CD14-positive monocyte (primary cell): ENCODE measurements at regions not wholly inside any gene's neighbourhood (a gene's known extent, or its start where the extent isn't known, plus 50 kb on each side); places are given as distances from the start of the nearest gene placed in this dataset.

Experiments
- DNase-seq, 3 donors: peaks; one replicate each; pipeline ENCODE4 v3.0.0-alpha.2; 2011 to 2022
- H2AFZ ChIP-seq: 2 replicates; pipeline ENCODE4 v1.6.0; 2012; ENCODE audit warnings: mild to moderate bottlenecking, low read depth, low read length, inconsistent platforms; ENCODE audit not compliant: insufficient read depth, poor library complexity, severe bottlenecking
- H3K27ac ChIP-seq, 2 donors: 1 replicate in 1 of 2; 2 replicates in 1 of 2; pipeline ENCODE4 v1.5.1; 2012 to 2013; ENCODE audit warnings: low read length in 2 of 2, control low read depth in 1 of 2, inconsistent platforms in 1 of 2, low read depth in 1 of 2, mild to moderate bottlenecking in 1 of 2
- H3K27me3 ChIP-seq, 2 donors: one replicate each; pipeline versions ENCODE4 v1.6.0 to v1.6.1; 2011 to 2013; ENCODE audit warnings: low read length in 2 of 2; ENCODE audit not compliant: control insufficient read depth in 2 of 2, insufficient read depth in 2 of 2
- H3K36me3 ChIP-seq, 2 donors: replicated peaks in 1 of 2; 1 replicate in 1 of 2; 2 replicates in 1 of 2; pipeline versions ENCODE4 v1.5.1 to v1.6.1; 2012 to 2013; ENCODE audit warnings: low read length in 2 of 2, control low read depth in 1 of 2, inconsistent platforms in 1 of 2, mild to moderate bottlenecking in 1 of 2; ENCODE audit not compliant: insufficient read depth in 2 of 2, control insufficient read depth in 1 of 2
- H3K4me1 ChIP-seq, 2 donors: 1 replicate in 1 of 2; 2 replicates in 1 of 2; pipeline versions ENCODE4 v1.5.1 to v1.6.1; 2012 to 2013; ENCODE audit warnings: low read length in 2 of 2, control low read depth in 1 of 2, inconsistent platforms in 1 of 2, mild to moderate bottlenecking in 1 of 2, moderate library complexity in 1 of 2; ENCODE audit not compliant: insufficient read depth in 2 of 2, control insufficient read depth in 1 of 2
- H3K4me2 ChIP-seq: replicated peaks from 2 replicates; pipeline ENCODE3; 2012; ENCODE audit warnings: low read length, moderate library complexity, mild to moderate bottlenecking; ENCODE audit not compliant: poor library complexity, severe bottlenecking; ENCODE audit errors: extremely low read depth
- H3K4me3 ChIP-seq, 3 experiments: fragments of 200-600 bp in 1 of 3; sonication (generic) in 1 of 3; replicated peaks in 1 of 3; 1 replicate in 2 of 3; 2 replicates in 1 of 3; pipeline ENCODE4 v1.5.1; 2011 to 2013; ENCODE audit warnings: low read length in 3 of 3, mild to moderate bottlenecking in 3 of 3, control low read depth in 2 of 3, low read depth in 2 of 3, inconsistent platforms in 1 of 3, moderate library complexity in 1 of 3
- H3K79me2 ChIP-seq: 2 replicates; pipeline ENCODE4 v1.6.0; 2012; ENCODE audit warnings: mild to moderate bottlenecking, control low read depth, inconsistent platforms, low read length, moderate library complexity; ENCODE audit not compliant: insufficient read depth
- H3K9ac ChIP-seq: 2 replicates; pipeline ENCODE4 v1.6.0; 2017; ENCODE audit warnings: low read length, mild to moderate bottlenecking; ENCODE audit not compliant: insufficient read depth, poor library complexity, severe bottlenecking
- H3K9me3 ChIP-seq, 2 donors: replicated peaks in 1 of 2; 1 replicate in 1 of 2; 2 replicates in 1 of 2; pipeline versions ENCODE4 v1.5.1 to v1.6.1; 2012 to 2013; ENCODE audit warnings: low read length in 2 of 2, control low read depth in 1 of 2; ENCODE audit not compliant: control insufficient read depth in 1 of 2, insufficient read depth in 1 of 2
- H4K20me1 ChIP-seq: 2 replicates; pipeline ENCODE4 v1.6.0; 2012; ENCODE audit warnings: mild to moderate bottlenecking, low read length, control low read depth, moderate library complexity; ENCODE audit not compliant: insufficient read depth
- H3K27ac Mint-ChIP-seq, 7 donors: one replicate each; pipeline ENCODE4 v1.8.0; 2020; ENCODE audit warnings: mild to moderate bottlenecking in 7 of 7, mixed read lengths in 7 of 7, moderate library complexity in 6 of 7, inconsistent platforms in 2 of 7
- H3K27me3 Mint-ChIP-seq, 3 donors: one replicate each; pipeline ENCODE4 v1.8.0; 2021 to 2022; ENCODE audit warnings: low read depth in 3 of 3, mild to moderate bottlenecking in 3 of 3, mixed read lengths in 3 of 3, moderate library complexity in 3 of 3, inconsistent platforms in 1 of 3
- H3K36me3 Mint-ChIP-seq, 2 donors: one replicate each; pipeline ENCODE4 v1.8.0; 2020; ENCODE audit warnings: mixed read lengths in 2 of 2, inconsistent platforms in 1 of 2, mild to moderate bottlenecking in 1 of 2
- H3K4me1 Mint-ChIP-seq: one replicate; pipeline ENCODE4 v1.8.0; 2020; ENCODE audit warnings: mild to moderate bottlenecking, mixed read lengths
- H3K4me3 Mint-ChIP-seq, 2 donors: one replicate each; pipeline ENCODE4 v1.8.0; 2020; ENCODE audit warnings: mild to moderate bottlenecking in 2 of 2, mixed read lengths in 2 of 2, moderate library complexity in 1 of 2
- H3K9me3 Mint-ChIP-seq, 7 donors: one replicate each; pipeline ENCODE4 v1.8.0; 2020 to 2022; ENCODE audit warnings: mixed read lengths in 7 of 7, mild to moderate bottlenecking in 6 of 7, moderate library complexity in 6 of 7, inconsistent platforms in 2 of 7
- WGBS: methylation state at CpG from one replicate; pipeline ENCODE4 v1.1.5; 2013; ENCODE audit warnings: missing lambda C conversion rate; ENCODE audit not compliant: insufficient coverage; 5-methylcytosine and 5-hydroxymethylcytosine counted together
- intact Hi-C, 2 donors: fragments of 100-400 bp; cut with micrococcal nuclease; formaldehyde crosslinking; loops; one replicate each; pipeline versions ENCODE4 v1.15.0 to v1.15.1; 2023
- TF ChIP-seq, protein P1 (sequence below): fragments of 200-600 bp; IDR thresholded peaks from one replicate; pipeline ENCODE4 v1.8.0; 2022; ENCODE audit warnings: antibody characterized with exemption, mild to moderate bottlenecking

DNA sequence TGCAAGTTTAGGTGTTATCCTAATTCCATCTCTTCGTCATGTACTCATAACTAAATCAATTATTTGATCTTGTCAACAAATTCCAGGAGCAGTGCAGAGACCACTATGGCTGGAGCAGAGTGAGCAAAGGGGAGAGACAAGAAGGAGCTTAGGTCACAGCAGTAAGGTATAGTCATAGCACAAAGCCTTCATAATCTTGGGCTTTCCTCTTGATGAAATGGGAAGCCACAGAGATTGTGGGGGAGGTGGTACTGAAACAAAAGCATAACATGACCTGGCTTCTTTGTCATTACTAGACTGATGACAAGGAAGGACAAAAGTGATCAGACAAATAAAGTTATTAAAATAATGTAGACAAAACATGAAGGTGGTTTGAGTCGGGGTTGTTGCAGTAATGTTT is 60.1 kb upstream of the PTGS2 start:
- Histone ChIP-seq H3K27ac (no peak overlapping the region), H2AFZ (no peak overlapping the region), H4K20me1 (no peaks in the 10 kb centered on the region), H3K9me3 (no peaks in the 10 kb centered on the region), H3K4me2 (no peak overlapping the region), H3K4me1 (no peaks in the 10 kb centered on the region), H3K36me3 (no peaks in the 10 kb centered on the region), H3K9ac (no peak overlapping the region), H3K27me3 (no peaks in the 10 kb centered on the region), H3K4me3 (no peak overlapping the region), H3K79me2 (no peaks in the 10 kb centered on the region)
- Mint-ChIP-seq H3K36me3 (no peaks in the 10 kb centered on the region), H3K27me3 (no peaks in the 10 kb centered on the region), H3K27ac (no peak overlapping the region), H3K4me3 (no peak overlapping the region), H3K9me3 (peaks cover 0 to 2% (median 0%) of the 10 kb centered on the region in 7 donors), H3K4me1 (peaks cover 7% of the 10 kb centered on the region)
- TF ChIP-seq, protein P1, sequence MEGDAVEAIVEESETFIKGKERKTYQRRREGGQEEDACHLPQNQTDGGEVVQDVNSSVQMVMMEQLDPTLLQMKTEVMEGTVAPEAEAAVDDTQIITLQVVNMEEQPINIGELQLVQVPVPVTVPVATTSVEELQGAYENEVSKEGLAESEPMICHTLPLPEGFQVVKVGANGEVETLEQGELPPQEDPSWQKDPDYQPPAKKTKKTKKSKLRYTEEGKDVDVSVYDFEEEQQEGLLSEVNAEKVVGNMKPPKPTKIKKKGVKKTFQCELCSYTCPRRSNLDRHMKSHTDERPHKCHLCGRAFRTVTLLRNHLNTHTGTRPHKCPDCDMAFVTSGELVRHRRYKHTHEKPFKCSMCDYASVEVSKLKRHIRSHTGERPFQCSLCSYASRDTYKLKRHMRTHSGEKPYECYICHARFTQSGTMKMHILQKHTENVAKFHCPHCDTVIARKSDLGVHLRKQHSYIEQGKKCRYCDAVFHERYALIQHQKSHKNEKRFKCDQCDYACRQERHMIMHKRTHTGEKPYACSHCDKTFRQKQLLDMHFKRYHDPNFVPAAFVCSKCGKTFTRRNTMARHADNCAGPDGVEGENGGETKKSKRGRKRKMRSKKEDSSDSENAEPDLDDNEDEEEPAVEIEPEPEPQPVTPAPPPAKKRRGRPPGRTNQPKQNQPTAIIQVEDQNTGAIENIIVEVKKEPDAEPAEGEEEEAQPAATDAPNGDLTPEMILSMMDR: no peak
- intact Hi-C loops: no loop called here
- no peak for DNase-seq
- WGBS: 86% methylated on average over 1 of the region's 2 CpGs

DNA sequence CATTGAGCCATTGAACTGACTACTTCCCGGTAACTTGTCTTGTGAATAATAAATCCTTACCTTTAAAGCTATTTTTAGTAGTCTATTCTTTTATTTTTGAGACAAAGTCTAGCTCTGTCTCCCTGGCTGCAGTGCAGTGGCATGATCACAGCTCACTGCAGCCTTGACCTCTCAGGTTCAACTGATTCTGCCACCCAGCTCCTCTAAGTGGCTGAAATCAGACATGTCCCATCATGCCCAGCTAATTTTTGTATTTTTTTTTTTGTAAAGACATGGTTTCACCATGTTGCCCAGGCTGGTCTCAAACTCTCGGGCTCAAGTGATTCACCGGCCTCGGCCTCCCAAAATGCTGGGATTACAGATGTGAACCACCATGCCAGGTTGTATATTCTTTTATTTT is 59.3 kb upstream of the PTGS2 start:
- Histone ChIP-seq H3K9ac (no peak overlapping the region), H3K4me2 (no peak overlapping the region), H3K9me3 (no peaks in the 10 kb centered on the region), H4K20me1 (no peaks in the 10 kb centered on the region), H3K79me2 (no peaks in the 10 kb centered on the region), H2AFZ (no peak overlapping the region), H3K27me3 (no peaks in the 10 kb centered on the region), H3K4me1 (no peaks in the 10 kb centered on the region), H3K36me3 (no peaks in the 10 kb centered on the region), H3K27ac (no peak overlapping the region), H3K4me3 (no peak overlapping the region)
- intact Hi-C loops: no loop called here
- H3K4me1 Mint-ChIP-seq: peaks cover 7% of the 10 kb centered on the region
- DNase-seq: no peak
- H3K36me3 Mint-ChIP-seq: no peaks in the 10 kb centered on the region
- H3K4me3 Mint-ChIP-seq: no peak overlapping the region
- H3K27ac Mint-ChIP-seq: no peak overlapping the region
- peaks cover 0 to 2% (median 0%) of the 10 kb centered on the region in 7 donors for H3K9me3 Mint-ChIP-seq
- TF ChIP-seq, protein P1: no peak
- H3K27me3 Mint-ChIP-seq: no peaks in the 10 kb centered on the region
- WGBS: no CpG with 5 or more reads among the region's 4 CpGs
